ENCODE measurements at regions not wholly inside any gene's neighbourhood (a gene's known extent, or its start where the extent isn't known, plus 50 kb on each side); places are given as distances from the start of the nearest gene placed in this dataset.

DNA sequence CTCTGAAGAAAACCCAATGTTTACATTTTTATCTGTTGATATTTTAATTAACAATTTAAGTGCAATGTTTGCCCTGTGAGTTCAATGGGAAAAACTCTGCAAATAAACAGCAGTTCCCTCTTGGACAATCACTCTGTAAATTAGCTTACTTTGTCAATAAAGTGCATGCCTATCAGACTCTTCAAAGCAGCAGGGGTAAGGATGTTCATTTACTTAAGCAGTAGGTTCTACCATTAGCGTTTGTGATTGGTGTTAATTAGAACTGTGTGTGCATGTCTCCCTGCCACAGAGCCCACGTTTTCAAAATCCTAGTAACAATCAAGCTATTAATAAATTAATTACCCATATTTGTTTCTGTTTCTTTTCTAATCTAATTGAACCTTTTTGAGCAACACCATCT is 1921.6 kb upstream of the WWC1 start:
- no peak for DNase-seq

DNA sequence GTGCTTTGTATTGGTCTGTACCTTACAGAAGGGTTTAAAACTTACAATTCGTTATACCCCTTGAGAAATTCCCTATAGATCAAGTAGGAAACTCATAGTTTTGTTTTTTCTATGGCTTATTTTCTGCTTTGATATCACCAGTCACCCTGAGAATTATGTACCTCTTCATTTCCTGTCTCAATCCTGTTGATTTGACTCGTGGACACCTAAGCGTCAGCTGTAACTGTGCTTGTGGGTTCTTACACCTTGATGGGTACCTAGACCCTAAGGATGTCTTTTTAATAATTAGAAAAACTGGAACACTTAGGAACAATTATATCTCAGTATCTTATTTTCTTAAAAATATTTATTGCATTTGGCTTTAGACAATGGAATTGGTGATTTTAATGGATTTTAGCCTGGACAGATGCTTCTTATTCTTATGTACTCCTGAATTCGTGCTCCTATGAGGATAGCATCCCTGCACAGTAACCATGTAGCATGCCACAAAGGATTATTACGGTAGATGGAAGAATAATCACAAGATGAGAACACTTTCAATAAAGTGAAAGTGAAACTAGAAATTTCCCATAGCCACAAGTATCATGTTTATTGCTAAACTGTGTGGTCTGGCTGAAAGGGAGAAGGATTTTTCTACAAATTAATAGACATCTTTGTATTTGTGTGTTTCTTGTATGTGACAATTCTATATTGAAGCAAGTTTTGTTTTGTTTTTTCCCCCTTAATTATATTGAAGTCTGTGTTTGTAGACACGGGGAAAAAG is 1920.3 kb upstream of the WWC1 start:
- peak; percentile 8 for DNase-seq

GRCh38 chr5:166373817-166374216 is 1917.6 kb upstream of the WWC1 start:
- no peak for DNase-seq

- no peak for DNase-seq
Measured at GRCh38 chr5:166377756-166378155, 1913.7 kb upstream of the WWC1 start.

GRCh38 chr5:166379517-166379916 is 1911.9 kb upstream of the WWC1 start:
- no peak for DNase-seq

GRCh38 chr5:166382031-166382430 is 1909.4 kb upstream of the WWC1 start:
- DNase-seq, result no peak

DNA sequence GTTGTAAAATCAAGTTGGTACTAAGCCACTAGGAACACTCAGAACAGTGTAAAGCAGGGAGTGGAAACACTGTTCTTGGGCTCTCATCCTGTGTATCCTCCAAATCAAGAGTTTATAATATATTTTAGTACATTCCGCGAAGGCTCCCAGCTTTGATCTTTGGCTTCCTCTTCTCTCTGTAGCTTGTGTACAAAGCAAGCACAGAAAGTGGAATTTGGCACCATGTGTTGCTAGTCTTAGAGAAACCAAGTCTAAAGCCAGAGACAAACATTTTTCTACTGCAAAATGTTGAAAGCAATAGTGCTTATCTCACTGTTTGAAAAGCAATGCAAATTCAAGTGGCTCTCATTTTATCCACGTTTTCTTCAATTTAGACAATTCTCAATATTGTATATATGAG is 1893.3 kb upstream of the WWC1 start:
- DNase-seq, result no peak

DNA sequence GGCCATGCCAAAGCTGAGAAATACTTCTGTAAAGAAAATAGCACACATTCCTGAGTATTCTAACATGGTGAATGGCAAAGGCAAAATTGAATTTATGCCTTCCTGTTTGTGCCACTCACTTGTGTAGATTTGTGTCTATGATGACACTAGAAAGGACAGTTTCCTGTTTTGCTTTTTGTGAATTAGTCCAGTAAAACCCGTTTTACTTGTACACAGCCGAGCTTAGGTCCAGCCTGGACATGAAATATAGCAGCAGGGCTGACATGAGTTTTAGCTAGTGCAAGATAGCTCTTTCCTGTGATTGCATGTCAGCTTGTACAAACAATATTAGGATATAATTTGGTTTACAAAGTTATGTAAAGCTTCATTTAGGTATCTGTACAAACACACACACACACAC is 1891.7 kb upstream of the WWC1 start:
- peak; percentile 19 for DNase-seq

DNA sequence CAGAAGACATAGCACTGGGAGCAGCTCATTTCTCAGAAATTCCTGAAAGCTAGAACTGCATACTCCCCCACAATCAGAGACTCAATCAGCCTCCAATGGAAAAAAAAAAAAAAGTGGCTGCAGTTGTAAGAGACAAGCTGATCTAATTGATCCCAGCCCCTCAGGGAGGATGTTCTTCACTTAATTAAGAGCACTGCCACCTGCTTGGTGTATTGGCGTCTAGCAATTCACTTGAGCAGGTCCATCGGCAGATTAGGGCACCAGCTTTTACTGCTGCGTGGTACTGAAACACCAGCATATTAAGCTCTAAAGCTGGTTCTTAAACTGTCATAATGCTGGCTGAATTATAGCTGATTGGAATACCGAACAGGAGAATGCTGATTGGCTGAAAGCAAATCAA is 1890.1 kb upstream of the WWC1 start:
- DNase-seq, result peak; percentile 45

DNA sequence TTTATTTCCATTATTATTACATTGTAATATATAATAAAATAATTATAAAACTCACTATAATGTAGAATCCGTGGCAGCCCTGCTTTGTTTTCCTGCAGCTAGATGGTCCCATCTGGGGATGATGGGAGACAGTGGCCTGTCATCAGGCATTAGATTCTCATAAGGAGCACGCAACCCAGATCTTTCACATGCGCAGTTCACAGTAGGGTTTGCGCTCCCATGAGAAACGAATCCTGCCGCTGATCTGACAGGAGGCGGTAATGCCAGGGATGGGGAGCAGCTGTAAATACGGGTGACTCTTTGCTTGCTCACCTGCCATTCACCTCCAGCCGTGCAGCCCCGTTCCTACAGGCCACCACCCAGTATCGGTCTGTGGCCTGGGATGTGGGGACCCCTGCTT is 1879.3 kb upstream of the WWC1 start:
- peak; percentile 61 for DNase-seq

DNA sequence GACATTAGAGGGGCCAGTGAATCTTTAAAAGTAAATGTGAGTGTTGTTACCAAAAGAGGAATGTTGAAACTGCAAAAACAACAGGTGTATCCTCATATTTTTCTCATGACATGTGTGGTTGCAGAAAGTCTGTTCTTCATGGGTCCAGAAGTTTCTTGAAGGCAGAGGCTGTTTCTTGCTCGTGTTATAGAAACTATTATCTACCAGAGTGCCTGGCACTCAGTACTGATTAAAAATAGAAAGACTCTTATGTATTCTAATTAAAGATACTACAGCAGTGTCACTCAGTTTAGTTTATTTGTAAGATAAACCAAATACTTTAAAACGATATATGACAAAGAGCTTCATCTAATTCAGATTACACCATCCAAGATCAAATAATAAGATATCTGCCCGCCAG is 1864.2 kb upstream of the WWC1 start:
- DNase-seq, result no peak

- DNase-seq, result peak; percentile 6
Measured at GRCh38 chr5:166428264-166428803, 1863.1 kb upstream of the WWC1 start.

DNA sequence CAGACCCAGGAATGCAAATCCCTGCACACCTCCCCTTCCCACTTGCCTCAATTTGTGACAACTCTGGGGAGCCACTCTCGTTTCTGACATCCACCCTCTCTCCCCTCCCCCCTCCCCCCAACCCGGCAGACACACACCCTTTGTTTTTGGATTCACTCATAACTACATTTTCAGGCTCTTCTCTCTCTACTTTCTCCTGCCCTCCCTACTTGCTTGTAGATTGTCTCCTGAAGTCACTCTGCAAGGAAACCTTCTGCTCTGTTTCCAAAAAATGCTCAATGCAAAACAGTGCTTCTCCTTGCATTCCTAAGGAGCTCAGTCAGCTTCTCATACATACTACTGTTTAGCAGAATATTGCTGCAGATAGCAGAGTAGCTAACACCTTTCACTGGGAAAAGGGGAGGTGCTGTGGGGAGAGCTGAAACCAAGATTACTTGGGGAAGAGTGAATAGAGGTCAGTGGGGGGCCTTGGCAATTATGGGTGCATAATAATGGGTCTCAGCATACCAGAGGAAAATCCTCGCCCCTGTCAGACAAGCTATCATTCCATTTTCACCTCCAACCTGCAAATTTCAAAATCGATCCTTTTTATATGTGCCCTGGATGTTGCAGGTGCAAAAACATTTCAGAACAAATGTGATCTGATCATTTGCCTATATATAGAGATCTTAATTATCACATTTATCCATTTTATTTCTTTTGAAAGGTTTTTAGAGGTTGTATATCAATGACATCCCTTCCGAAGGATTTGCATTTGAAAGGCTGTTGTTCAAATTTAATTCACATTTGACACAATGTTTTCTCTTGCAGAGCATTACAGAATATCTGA is 1860.7 kb upstream of the WWC1 start:
- peak; percentile 8 for DNase-seq

DNA sequence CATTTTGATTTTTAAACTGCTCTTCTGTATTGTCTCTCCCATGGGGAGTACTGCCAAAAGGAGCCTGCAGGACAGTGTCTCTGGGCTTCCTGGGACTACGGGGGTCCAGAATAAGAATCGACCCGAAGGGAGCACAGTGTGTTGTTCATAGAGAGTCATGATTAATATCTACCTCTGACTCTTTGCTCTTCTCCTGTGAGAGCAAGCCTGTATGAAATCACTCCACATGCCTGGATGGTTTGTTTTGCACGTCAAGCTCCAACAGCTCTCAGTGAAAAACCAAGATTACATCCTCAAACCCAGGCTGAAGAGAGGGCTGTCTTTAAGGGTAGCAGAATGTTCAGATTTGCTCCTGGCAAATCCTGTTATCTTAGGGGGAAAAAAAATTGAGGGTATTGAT is 1860.0 kb upstream of the WWC1 start:
- peak; percentile 7 for DNase-seq

DNA sequence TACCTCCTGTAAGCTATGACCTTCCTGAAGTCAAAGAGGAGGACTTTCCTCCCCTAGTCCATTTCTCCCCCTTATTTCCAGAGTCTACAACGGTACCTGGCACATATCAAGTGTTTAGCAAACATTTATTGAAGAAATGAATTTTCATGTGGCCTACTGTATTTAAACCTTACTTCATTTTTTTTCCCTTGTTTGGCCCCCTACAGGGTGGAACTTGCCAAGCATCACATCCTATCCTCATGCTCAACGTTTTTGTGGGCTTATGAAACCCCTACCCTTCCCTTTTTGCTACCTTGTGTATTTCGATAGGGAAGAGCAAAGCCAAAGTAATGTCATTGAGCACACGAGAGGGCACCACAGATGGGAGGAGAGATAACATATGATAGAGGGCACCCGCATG is 1857.8 kb upstream of the WWC1 start:
- DNase-seq, result no peak

DNA sequence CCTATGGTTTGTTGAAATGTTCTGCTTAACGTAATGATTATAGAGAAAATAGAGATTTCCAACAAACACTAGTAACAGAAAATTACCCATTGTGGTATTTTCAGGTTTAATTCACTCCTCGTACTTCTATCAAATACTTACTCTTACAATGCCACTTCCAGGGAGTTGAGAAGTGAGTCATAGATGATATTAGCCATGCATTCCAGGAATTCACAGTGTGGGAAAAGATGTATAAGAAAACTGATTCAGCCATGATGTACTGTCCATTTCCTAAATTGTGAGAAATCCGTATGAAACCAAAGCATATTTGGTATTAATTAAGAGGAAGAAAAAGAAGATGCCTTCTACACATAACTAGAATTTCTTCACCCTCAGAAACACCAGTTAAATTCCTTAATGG is 1854.6 kb upstream of the WWC1 start:
- DNase-seq, result no peak

GRCh38 chr5:166486348-166486747 is 1805.1 kb upstream of the WWC1 start:
- no peak for DNase-seq

DNA sequence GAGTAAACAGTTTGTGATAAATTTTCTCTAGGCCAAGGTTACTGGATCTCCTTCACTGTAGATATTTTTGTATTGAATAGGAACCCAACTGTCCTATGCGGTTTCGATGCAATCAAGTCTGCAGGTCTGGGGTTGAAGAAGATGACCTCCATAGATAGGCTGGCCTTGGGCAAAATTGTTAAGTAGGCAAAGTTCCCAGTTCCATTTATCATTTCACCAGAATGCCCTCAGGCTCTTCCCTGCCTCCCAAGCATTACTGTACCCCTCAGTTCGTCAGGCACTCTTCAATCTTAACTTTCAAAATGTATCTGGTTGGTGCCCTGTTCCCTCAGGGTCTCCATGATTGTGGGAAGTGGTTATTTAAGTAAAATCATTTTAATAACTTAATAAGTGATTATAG is 1802.9 kb upstream of the WWC1 start:
- DNase-seq, result no peak

DNA sequence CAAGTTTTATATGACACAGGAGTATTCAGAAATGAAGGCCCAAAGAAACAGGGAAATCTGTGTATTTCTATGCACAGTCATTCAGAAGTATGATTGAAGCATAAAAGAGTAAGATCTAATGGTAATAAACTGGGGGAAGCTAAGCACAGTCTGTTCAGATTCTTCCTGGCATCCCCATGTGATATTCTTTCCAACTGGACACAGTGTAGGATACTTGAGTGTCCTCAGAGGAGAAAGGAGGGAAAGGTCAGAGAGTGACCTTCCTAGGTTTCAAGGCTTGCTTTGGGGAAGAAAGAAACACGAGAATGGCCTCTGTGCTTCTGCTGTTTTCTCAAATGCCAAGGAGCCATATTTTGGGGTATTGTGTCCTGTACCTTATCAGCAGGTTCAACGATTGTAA is 1798.4 kb upstream of the WWC1 start:
- no peak for DNase-seq

DNA sequence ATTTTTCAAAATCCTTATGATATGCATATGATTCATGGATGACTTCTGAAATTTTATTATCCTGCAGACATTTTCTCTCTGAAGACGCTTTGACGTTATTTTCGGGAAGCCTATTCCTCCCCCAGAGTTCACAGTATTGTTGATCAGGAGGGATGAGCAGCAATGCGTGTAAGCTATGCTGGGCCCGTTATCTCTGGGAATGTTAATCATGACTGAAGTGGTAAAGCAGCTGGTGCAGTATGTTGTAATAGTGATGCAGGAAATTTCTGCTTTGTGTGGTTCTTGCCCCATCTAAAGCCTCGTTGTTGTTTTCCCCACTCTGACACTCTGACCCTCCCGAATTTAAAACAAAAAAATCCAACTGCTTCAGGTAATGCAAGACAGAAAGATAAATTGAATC is 1797.8 kb upstream of the WWC1 start:
- DNase-seq, result no peak

DNA sequence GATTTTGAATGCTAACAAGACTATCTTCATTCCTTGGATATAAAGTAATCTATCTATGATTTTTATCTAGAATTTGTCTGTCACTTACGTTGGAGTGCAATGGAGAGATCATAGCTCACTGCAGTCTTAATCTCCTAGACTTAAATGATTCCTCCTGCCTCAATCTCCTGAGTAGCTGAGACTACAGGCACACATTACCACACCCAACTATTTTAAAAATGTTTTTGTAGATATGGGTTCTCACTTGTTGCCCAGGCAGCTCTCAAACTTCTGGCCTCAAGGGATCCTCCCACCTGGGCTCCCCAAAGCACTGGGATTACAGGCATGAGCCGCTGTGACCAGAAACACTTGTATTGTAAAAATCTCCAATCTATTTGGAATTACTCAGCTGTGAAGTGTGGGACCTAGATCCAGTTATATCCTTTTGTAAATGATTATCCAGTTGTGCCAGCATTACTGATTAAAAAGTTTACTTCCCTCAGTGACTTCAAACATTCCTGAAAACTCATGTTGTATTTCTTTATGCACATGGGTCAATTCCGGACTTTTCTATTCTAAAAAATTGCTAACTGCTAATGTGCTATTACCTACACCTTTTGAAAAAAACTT is 1793.8 kb upstream of the WWC1 start:
- no peak for DNase-seq

DNA sequence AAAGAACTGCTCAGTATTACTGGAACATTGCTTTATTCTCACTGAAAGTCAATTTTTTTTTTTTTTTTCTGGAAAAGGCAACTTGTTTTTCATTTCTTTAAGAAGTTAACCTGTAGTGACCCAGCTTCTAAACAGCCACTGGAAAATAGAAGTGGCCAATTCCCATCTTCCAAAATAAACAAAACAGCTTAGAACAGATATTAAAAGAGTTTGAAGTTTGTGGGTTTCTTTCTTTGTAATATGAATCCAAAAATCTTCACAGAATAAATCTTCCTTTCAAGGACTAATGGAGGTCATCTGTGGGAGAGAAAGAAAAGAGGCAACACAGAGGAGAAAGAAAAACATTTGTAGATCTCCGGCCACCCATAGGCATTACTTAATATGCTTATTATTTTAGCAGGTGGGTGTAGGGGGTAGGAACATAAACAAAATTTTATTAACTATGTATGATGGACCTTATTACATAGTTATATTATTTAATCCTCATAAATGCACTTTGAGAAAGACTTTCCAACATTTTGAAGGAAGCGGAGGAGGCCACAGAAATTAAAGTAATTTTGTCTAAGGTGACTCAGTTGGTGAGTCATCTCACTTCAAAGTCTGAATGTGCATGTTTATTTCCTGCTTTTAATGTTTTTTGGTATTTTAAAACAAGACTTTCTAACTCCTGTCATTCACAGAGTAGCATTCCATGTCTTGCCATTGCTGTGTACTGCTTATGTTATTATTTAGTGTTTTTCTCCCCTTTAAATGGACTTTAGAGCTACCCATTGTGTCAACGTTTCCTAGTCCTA is 1791.8 kb upstream of the WWC1 start:
- DNase-seq, result no peak

GRCh38 chr5:166503506-166503905 is 1787.9 kb upstream of the WWC1 start:
- no peak for DNase-seq
